Nephron (organoid): ENCODE measurements at regions not wholly inside any gene's neighbourhood (a gene's known extent, or its start where the extent isn't known, plus 50 kb on each side); places are given as distances from the start of the nearest gene placed in this dataset.

Experiments
- H3K27ac Mint-ChIP-seq, 3 experiments: 2 replicates each; pipeline ENCODE4 v1.8.0; 2020; ENCODE audit warnings: mixed read lengths in 3 of 3, mild to moderate bottlenecking in 2 of 3, moderate library complexity in 1 of 3
- H3K27me3 Mint-ChIP-seq: 2 replicates; pipeline ENCODE4 v1.8.0; 2021; ENCODE audit warnings: low read depth, mild to moderate bottlenecking, moderate library complexity, mixed read lengths
- H3K36me3 Mint-ChIP-seq: 2 replicates; pipeline ENCODE4 v1.8.0; 2020; ENCODE audit warnings: low read depth, mixed read lengths
- H3K4me1 Mint-ChIP-seq: 2 replicates; pipeline ENCODE4 v1.8.0; 2020; ENCODE audit warnings: mixed read lengths
- H3K4me3 Mint-ChIP-seq, 3 experiments: 2 replicates each; pipeline ENCODE4 v1.8.0; 2020; ENCODE audit warnings: mild to moderate bottlenecking in 3 of 3, mixed read lengths in 3 of 3, moderate library complexity in 2 of 3
- H3K9me3 Mint-ChIP-seq: 2 replicates; pipeline ENCODE4 v1.8.0; 2020; ENCODE audit warnings: mixed read lengths
- CTCF ChIP-seq, 3 experiments: fragments of 200-600 bp; sonication (generic); IDR thresholded peaks; one replicate each; pipeline ENCODE4 v1.5.0; 2021; ENCODE audit warnings: antibody characterized with exemption in 3 of 3; ENCODE audit not compliant: unreplicated experiment in 3 of 3

GRCh38 chr2:18925296-18925695 lies 335.9 kb upstream of the NT5C1B start:
- H3K36me3 Mint-ChIP-seq = no peaks in the 10 kb centered on the region
- peaks cover 3% of the 10 kb centered on the region for H3K9me3 Mint-ChIP-seq
- no peaks in the 10 kb centered on the region for H3K27me3 Mint-ChIP-seq
- TF ChIP-seq CTCF (IDR thresholded peaks at IDR 0.05; ENCODE audit: unreplicated experiment in 3 of 3) = no peak
- no peak overlapping the region for H3K4me3 Mint-ChIP-seq
- peaks cover 36% of the 10 kb centered on the region for H3K4me1 Mint-ChIP-seq
- peak overlapping the region; percentile 35 to 61 (median 57) for H3K27ac Mint-ChIP-seq

- peak overlapping the region in 2 of 3 experiments; percentile 61 to 67 for H3K27ac Mint-ChIP-seq
- peaks cover 34% of the 10 kb centered on the region for H3K4me1 Mint-ChIP-seq
- H3K9me3 Mint-ChIP-seq = peaks cover 3% of the 10 kb centered on the region
- no peaks in the 10 kb centered on the region for H3K27me3 Mint-ChIP-seq
- no peak for TF ChIP-seq CTCF (IDR thresholded peaks at IDR 0.05; ENCODE audit: unreplicated experiment in 3 of 3)
- H3K36me3 Mint-ChIP-seq = no peaks in the 10 kb centered on the region
- no peak overlapping the region for H3K4me3 Mint-ChIP-seq
Measured at GRCh38 chr2:18924886-18925285, 335.5 kb upstream of the NT5C1B start.

- H3K27me3 Mint-ChIP-seq = no peaks in the 10 kb centered on the region
Measured at GRCh38 chr2:18924386-18924785, 335.0 kb upstream of the NT5C1B start.

GRCh38 chr2:18922276-18922675 lies 332.9 kb upstream of the NT5C1B start:
- Mint-ChIP-seq H3K36me3 (no peaks in the 10 kb centered on the region), H3K4me3 (no peak overlapping the region), H3K27ac (no peak overlapping the region), H3K4me1 (peaks cover 34% of the 10 kb centered on the region), H3K27me3 (no peaks in the 10 kb centered on the region), H3K9me3 (peaks cover 3% of the 10 kb centered on the region)
- no peak for TF ChIP-seq CTCF (IDR thresholded peaks at IDR 0.05; ENCODE audit: unreplicated experiment in 3 of 3)

More at GRCh38 chr2:18924386-18924785, 335.0 kb upstream of the NT5C1B start:
- Mint-ChIP-seq H3K27ac (peak overlapping the region; percentile 40 to 67 (median 61)), H3K4me3 (no peak overlapping the region), H3K36me3 (no peaks in the 10 kb centered on the region), H3K9me3 (peaks cover 3% of the 10 kb centered on the region), H3K4me1 (peaks cover 34% of the 10 kb centered on the region)
- no peak for TF ChIP-seq CTCF (IDR thresholded peaks at IDR 0.05; ENCODE audit: unreplicated experiment in 3 of 3)

GRCh38 chr2:18918280-18918679 lies 328.9 kb upstream of the NT5C1B start:
- Mint-ChIP-seq H3K36me3 (no peaks in the 10 kb centered on the region), H3K27me3 (no peaks in the 10 kb centered on the region), H3K4me3 (no peak overlapping the region), H3K27ac (peak overlapping the region in 1 of 3 experiments; percentile 29), H3K9me3 (no peaks in the 10 kb centered on the region), H3K4me1 (peaks cover 12% of the 10 kb centered on the region)
- TF ChIP-seq CTCF (IDR thresholded peaks at IDR 0.05; ENCODE audit: unreplicated experiment in 3 of 3) = no peak

GRCh38 chr2:18915227-18915626 lies 325.9 kb upstream of the NT5C1B start:
- Mint-ChIP-seq H3K27me3 (peaks cover 5% of the 10 kb centered on the region), H3K4me1 (peaks cover 11% of the 10 kb centered on the region), H3K27ac (peak overlapping the region in 2 of 3 experiments; percentile 2 to 38), H3K36me3 (no peaks in the 10 kb centered on the region), H3K4me3 (no peak overlapping the region), H3K9me3 (no peaks in the 10 kb centered on the region)
- no peak for TF ChIP-seq CTCF (IDR thresholded peaks at IDR 0.05; ENCODE audit: unreplicated experiment in 3 of 3)
